Vagina (tissue), 2 donors: ENCODE measurements at regions not wholly inside any gene's neighbourhood (a gene's known extent, or its start where the extent isn't known, plus 50 kb on each side); places are given as distances from the start of the nearest gene placed in this dataset.

Source experiments
- POLR2AphosphoS5 ChIP-seq, 2 donors: sonication (generic); formaldehyde crosslinking; IDR thresholded peaks; one replicate each; pipeline ENCODE4 v1.9.0; 2017; ENCODE audit warnings: antibody characterized with exemption in 2 of 2, mild to moderate bottlenecking in 2 of 2, low read depth in 1 of 2; ENCODE audit not compliant: insufficient read depth in 1 of 2
- TF ChIP-seq, protein P1 (sequence below), 3 experiments: fragments of 450-650 bp in 2 of 3; fragments of 200-600 bp in 1 of 3; sonication (generic) in 1 of 3; IDR thresholded peaks; one replicate each; pipeline ENCODE4 v1.5.1; 2017 to 2019; ENCODE audit warnings: antibody characterized with exemption in 3 of 3, mild to moderate bottlenecking in 2 of 3, moderate library complexity in 2 of 3

DNA sequence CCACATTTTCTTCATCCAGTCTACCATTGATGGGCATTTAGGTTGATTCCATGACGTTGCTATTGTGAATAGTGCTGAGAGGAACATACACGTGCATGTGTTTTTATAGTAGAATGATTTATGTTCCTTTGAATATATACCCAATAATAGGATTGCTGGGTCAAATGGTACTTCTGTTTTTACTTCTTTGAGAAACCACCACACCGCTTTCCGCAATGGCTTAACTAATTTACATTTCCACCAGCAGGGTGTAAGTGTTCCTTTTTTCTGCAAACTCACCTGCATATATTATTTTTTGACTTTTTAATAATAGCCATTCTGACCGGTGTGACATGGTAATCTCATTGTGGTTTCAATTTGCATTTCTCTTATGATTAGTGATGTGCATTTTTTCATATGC is 82.2 kb upstream of the RFX3 start:
- TF ChIP-seq, protein P1, sequence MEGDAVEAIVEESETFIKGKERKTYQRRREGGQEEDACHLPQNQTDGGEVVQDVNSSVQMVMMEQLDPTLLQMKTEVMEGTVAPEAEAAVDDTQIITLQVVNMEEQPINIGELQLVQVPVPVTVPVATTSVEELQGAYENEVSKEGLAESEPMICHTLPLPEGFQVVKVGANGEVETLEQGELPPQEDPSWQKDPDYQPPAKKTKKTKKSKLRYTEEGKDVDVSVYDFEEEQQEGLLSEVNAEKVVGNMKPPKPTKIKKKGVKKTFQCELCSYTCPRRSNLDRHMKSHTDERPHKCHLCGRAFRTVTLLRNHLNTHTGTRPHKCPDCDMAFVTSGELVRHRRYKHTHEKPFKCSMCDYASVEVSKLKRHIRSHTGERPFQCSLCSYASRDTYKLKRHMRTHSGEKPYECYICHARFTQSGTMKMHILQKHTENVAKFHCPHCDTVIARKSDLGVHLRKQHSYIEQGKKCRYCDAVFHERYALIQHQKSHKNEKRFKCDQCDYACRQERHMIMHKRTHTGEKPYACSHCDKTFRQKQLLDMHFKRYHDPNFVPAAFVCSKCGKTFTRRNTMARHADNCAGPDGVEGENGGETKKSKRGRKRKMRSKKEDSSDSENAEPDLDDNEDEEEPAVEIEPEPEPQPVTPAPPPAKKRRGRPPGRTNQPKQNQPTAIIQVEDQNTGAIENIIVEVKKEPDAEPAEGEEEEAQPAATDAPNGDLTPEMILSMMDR (IDR thresholded peaks at IDR 0.05) = no peak
- TF ChIP-seq POLR2AphosphoS5 (IDR thresholded peaks at IDR 0.05; ENCODE audit: insufficient read depth in 1 of 2, low read depth in 1 of 2) = no peak
